ENCODE measurements at regions not wholly inside any gene's neighbourhood (a gene's known extent, or its start where the extent isn't known, plus 50 kb on each side); places are given as distances from the start of the nearest gene placed in this dataset.

GRCh38 chrX:81615979-81616378 lies 414.1 kb downstream of the SH3BGRL start:
- Histone ChIP-seq H3K23ac (ENCODE audit: low read depth, low read length, poor library complexity) (no peak overlapping the region), H3K27me3 (ENCODE audit: control insufficient read depth in 3 of 3, insufficient read depth in 3 of 3, low read depth in 1 of 3, low read length in 3 of 3) (no peaks in the 10 kb centered on the region), H3K4me3 (ENCODE audit: low read length in 2 of 2) (no peak overlapping the region), H2BK15ac (ENCODE audit: low read length) (no peak overlapping the region), H2AFZ (ENCODE audit: low read length) (no peak overlapping the region), H3K4me2 (ENCODE audit: insufficient read depth, low read length, poor library complexity, severe bottlenecking) (no peak overlapping the region), H3K4me1 (ENCODE audit: control insufficient read depth in 2 of 2, insufficient read depth in 1 of 2, low read depth in 1 of 2, low read length in 2 of 2) (no peaks in the 10 kb centered on the region), H4K91ac (ENCODE audit: low read depth, low read length, poor library complexity) (no peak overlapping the region), H3K18ac (ENCODE audit: low read length) (no peak overlapping the region), H3K9ac (ENCODE audit: low read depth, low read length, poor library complexity) (no peak overlapping the region), H4K8ac (ENCODE audit: low read depth, low read length) (no peak overlapping the region), H3K4ac (ENCODE audit: low read length) (no peak overlapping the region), H2BK5ac (ENCODE audit: low read length) (no peak overlapping the region), H3K9me3 (replicated peaks in 1 of 2; ENCODE audit: control insufficient read depth in 2 of 2, insufficient read depth in 1 of 2, low read depth in 1 of 2, low read length in 2 of 2) (no peaks in the 10 kb centered on the region), H2AK5ac (ENCODE audit: low read depth, low read length) (no peak overlapping the region), H2BK120ac (ENCODE audit: low read depth, low read length) (no peak overlapping the region), H3K36me3 (replicated peaks in 1 of 2; ENCODE audit: control insufficient read depth in 2 of 2, insufficient read depth in 2 of 2, low read length in 2 of 2) (no peaks in the 10 kb centered on the region), H3K27ac (replicated peaks; ENCODE audit: low read length) (no peak overlapping the region), H2BK12ac (ENCODE audit: low read length) (no peak overlapping the region), H3K79me1 (ENCODE audit: low read depth, low read length) (no peaks in the 10 kb centered on the region), H3K14ac (ENCODE audit: low read length) (no peak overlapping the region)
- no CpG with 5 or more reads among the region's 2 CpGs for WGBS, 2 donors (ENCODE audit: extremely low coverage in 2 of 2, insufficient read length in 2 of 2, insufficient replicate concordance in 1 of 2)
- no peak for DNase-seq (ENCODE audit: low spot score)

- Histone ChIP-seq H2BK5ac (ENCODE audit: low read length) (no peak overlapping the region), H3K4me1 (ENCODE audit: control insufficient read depth in 2 of 2, insufficient read depth in 1 of 2, low read depth in 1 of 2, low read length in 2 of 2) (no peaks in the 10 kb centered on the region), H2BK120ac (ENCODE audit: low read depth, low read length) (no peak overlapping the region), H2BK15ac (ENCODE audit: low read length) (no peak overlapping the region), H3K79me1 (ENCODE audit: low read depth, low read length) (no peaks in the 10 kb centered on the region), H2BK12ac (ENCODE audit: low read length) (no peak overlapping the region), H3K9ac (ENCODE audit: low read depth, low read length, poor library complexity) (no peak overlapping the region), H3K4me3 (ENCODE audit: low read length in 2 of 2) (no peak overlapping the region), H2AK5ac (ENCODE audit: low read depth, low read length) (no peak overlapping the region), H3K23ac (ENCODE audit: low read depth, low read length, poor library complexity) (no peak overlapping the region), H4K91ac (ENCODE audit: low read depth, low read length, poor library complexity) (no peak overlapping the region), H2AFZ (ENCODE audit: low read length) (no peak overlapping the region), H3K18ac (ENCODE audit: low read length) (no peak overlapping the region), H3K14ac (ENCODE audit: low read length) (no peak overlapping the region), H3K27ac (replicated peaks; ENCODE audit: low read length) (no peak overlapping the region), H4K8ac (ENCODE audit: low read depth, low read length) (no peak overlapping the region), H3K27me3 (ENCODE audit: control insufficient read depth in 3 of 3, insufficient read depth in 3 of 3, low read depth in 1 of 3, low read length in 3 of 3) (no peaks in the 10 kb centered on the region), H3K4ac (ENCODE audit: low read length) (no peak overlapping the region), H3K36me3 (replicated peaks in 1 of 2; ENCODE audit: control insufficient read depth in 2 of 2, insufficient read depth in 2 of 2, low read length in 2 of 2) (no peaks in the 10 kb centered on the region), H3K9me3 (replicated peaks in 1 of 2; ENCODE audit: control insufficient read depth in 2 of 2, insufficient read depth in 1 of 2, low read depth in 1 of 2, low read length in 2 of 2) (no peaks in the 10 kb centered on the region), H3K4me2 (ENCODE audit: insufficient read depth, low read length, poor library complexity, severe bottlenecking) (no peak overlapping the region)
- DNase-seq (ENCODE audit: low spot score) = no peak
Measured at GRCh38 chrX:81662381-81662780, 460.5 kb downstream of the SH3BGRL start.

- H3K4me3 ChIP-seq (ENCODE audit: low read length in 2 of 2) = no peak overlapping the region
- H3K9me3 ChIP-seq (replicated peaks in 1 of 2; ENCODE audit: control insufficient read depth in 2 of 2, insufficient read depth in 1 of 2, low read depth in 1 of 2, low read length in 2 of 2) = no peaks in the 10 kb centered on the region
- H2AK5ac ChIP-seq (ENCODE audit: low read depth, low read length) = no peak overlapping the region
- no peak overlapping the region for H2BK15ac ChIP-seq (ENCODE audit: low read length)
- no peak overlapping the region for H3K27ac ChIP-seq (replicated peaks; ENCODE audit: low read length)
- no peak overlapping the region for H2BK12ac ChIP-seq (ENCODE audit: low read length)
- WGBS, 2 donors (ENCODE audit: extremely low coverage in 2 of 2, insufficient read length in 2 of 2, insufficient replicate concordance in 1 of 2) = no CpG with 5 or more reads among the region's 3 CpGs
- no peak overlapping the region for H3K4me2 ChIP-seq (ENCODE audit: insufficient read depth, low read length, poor library complexity, severe bottlenecking)
- no peak overlapping the region for H3K4ac ChIP-seq (ENCODE audit: low read length)
- H4K8ac ChIP-seq (ENCODE audit: low read depth, low read length) = no peak overlapping the region
- H3K36me3 ChIP-seq (replicated peaks in 1 of 2; ENCODE audit: control insufficient read depth in 2 of 2, insufficient read depth in 2 of 2, low read length in 2 of 2) = no peaks in the 10 kb centered on the region
- no peaks in the 10 kb centered on the region for H3K4me1 ChIP-seq (ENCODE audit: control insufficient read depth in 2 of 2, insufficient read depth in 1 of 2, low read depth in 1 of 2, low read length in 2 of 2)
- no peak overlapping the region for H3K18ac ChIP-seq (ENCODE audit: low read length)
- DNase-seq (ENCODE audit: low spot score) = no peak
- no peak overlapping the region for H2AFZ ChIP-seq (ENCODE audit: low read length)
- H4K91ac ChIP-seq (ENCODE audit: low read depth, low read length, poor library complexity) = no peak overlapping the region
- no peak overlapping the region for H2BK5ac ChIP-seq (ENCODE audit: low read length)
- no peak overlapping the region for H3K23ac ChIP-seq (ENCODE audit: low read depth, low read length, poor library complexity)
- no peak overlapping the region for H2BK120ac ChIP-seq (ENCODE audit: low read depth, low read length)
- no peaks in the 10 kb centered on the region for H3K79me1 ChIP-seq (ENCODE audit: low read depth, low read length)
- no peak overlapping the region for H3K9ac ChIP-seq (ENCODE audit: low read depth, low read length, poor library complexity)
- no peak overlapping the region for H3K14ac ChIP-seq (ENCODE audit: low read length)
- H3K27me3 ChIP-seq (ENCODE audit: control insufficient read depth in 3 of 3, insufficient read depth in 3 of 3, low read depth in 1 of 3, low read length in 3 of 3) = no peaks in the 10 kb centered on the region
Measured at GRCh38 chrX:81708487-81708886, 506.6 kb downstream of the SH3BGRL start.

- no peak overlapping the region for H3K9ac ChIP-seq (ENCODE audit: low read depth, low read length, poor library complexity)
- H3K79me1 ChIP-seq (ENCODE audit: low read depth, low read length) = no peaks in the 10 kb centered on the region
- DNase-seq (ENCODE audit: low spot score) = no peak
- H2BK15ac ChIP-seq (ENCODE audit: low read length) = no peak overlapping the region
- H3K27ac ChIP-seq (replicated peaks; ENCODE audit: low read length) = no peak overlapping the region
- H3K4ac ChIP-seq (ENCODE audit: low read length) = no peak overlapping the region
- no peak overlapping the region for H3K23ac ChIP-seq (ENCODE audit: low read depth, low read length, poor library complexity)
- H3K9me3 ChIP-seq (replicated peaks in 1 of 2; ENCODE audit: control insufficient read depth in 2 of 2, insufficient read depth in 1 of 2, low read depth in 1 of 2, low read length in 2 of 2) = no peaks in the 10 kb centered on the region
- no peak overlapping the region for H2BK12ac ChIP-seq (ENCODE audit: low read length)
- no peak overlapping the region for H3K4me3 ChIP-seq (ENCODE audit: low read length in 2 of 2)
- no peak overlapping the region for H2AFZ ChIP-seq (ENCODE audit: low read length)
- no peak overlapping the region for H2BK5ac ChIP-seq (ENCODE audit: low read length)
- H4K91ac ChIP-seq (ENCODE audit: low read depth, low read length, poor library complexity) = no peak overlapping the region
- H3K18ac ChIP-seq (ENCODE audit: low read length) = no peak overlapping the region
- no peak overlapping the region for H3K14ac ChIP-seq (ENCODE audit: low read length)
- H3K36me3 ChIP-seq (replicated peaks in 1 of 2; ENCODE audit: control insufficient read depth in 2 of 2, insufficient read depth in 2 of 2, low read length in 2 of 2) = no peaks in the 10 kb centered on the region
- H3K4me1 ChIP-seq (ENCODE audit: control insufficient read depth in 2 of 2, insufficient read depth in 1 of 2, low read depth in 1 of 2, low read length in 2 of 2) = no peaks in the 10 kb centered on the region
- H2BK120ac ChIP-seq (ENCODE audit: low read depth, low read length) = no peak overlapping the region
- no CpG with 5 or more reads among the region's 2 CpGs for WGBS, 2 donors (ENCODE audit: extremely low coverage in 2 of 2, insufficient read length in 2 of 2, insufficient replicate concordance in 1 of 2)
- no peaks in the 10 kb centered on the region for H3K27me3 ChIP-seq (ENCODE audit: control insufficient read depth in 3 of 3, insufficient read depth in 3 of 3, low read depth in 1 of 3, low read length in 3 of 3)
- no peak overlapping the region for H4K8ac ChIP-seq (ENCODE audit: low read depth, low read length)
- no peak overlapping the region for H2AK5ac ChIP-seq (ENCODE audit: low read depth, low read length)
- no peak overlapping the region for H3K4me2 ChIP-seq (ENCODE audit: insufficient read depth, low read length, poor library complexity, severe bottlenecking)
Measured at GRCh38 chrX:81728622-81729021, 526.7 kb downstream of the SH3BGRL start.
